Right atrium auricular region (tissue), 2 donors: ENCODE measurements at regions not wholly inside any gene's neighbourhood (a gene's known extent, or its start where the extent isn't known, plus 50 kb on each side); places are given as distances from the start of the nearest gene placed in this dataset.
"Not testable (repeated sequence)": the region's sequence is repeated elsewhere in the genome, so short reads cannot be mapped to it uniquely, and the experiment has no call there.

Source experiments
- DNase-seq: peaks from one replicate; pipeline ENCODE4 v3.0.0-alpha.2; 2019; ENCODE audit warnings: low spot score
- H3K27ac ChIP-seq, 2 donors: fragments of 200-600 bp; sonication (generic); 1 replicate in 1 of 2; 2 replicates in 1 of 2; pipeline ENCODE4 v1.5.1; 2016 to 2019
- H3K27me3 ChIP-seq, 2 donors: fragments of 200-600 bp; sonication (generic); one replicate each; pipeline versions ENCODE4 v1.5.1 to v1.6.0; 2017 to 2019
- H3K36me3 ChIP-seq: fragments of 200-600 bp; sonication (generic); one replicate; pipeline ENCODE4 v1.5.1; 2016
- H3K4me1 ChIP-seq, 2 donors: fragments of 200-600 bp; sonication (generic); one replicate each; pipeline versions ENCODE4 v1.5.1 to v1.6.0; 2017 to 2019
- H3K4me3 ChIP-seq, 2 donors: fragments of 200-600 bp; sonication (generic); 1 replicate in 1 of 2; 2 replicates in 1 of 2; pipeline ENCODE4 v1.5.1; 2017 to 2019; ENCODE audit warnings: mild to moderate bottlenecking in 1 of 2, moderate library complexity in 1 of 2
- H3K9me3 ChIP-seq, 2 donors: fragments of 200-600 bp; sonication (generic); one replicate each; pipeline ENCODE4 v1.5.1; 2019
- TF ChIP-seq, protein P1 (sequence below), 2 donors: fragments of 200-600 bp; sonication (generic); IDR thresholded peaks; one replicate each; pipeline ENCODE4 v1.5.1; 2019; ENCODE audit warnings: antibody characterized with exemption in 2 of 2

GRCh38 chr7:152594801-152595200, 81.1 kb downstream of the XRCC2 start:
- H3K9me3 ChIP-seq: no peaks in the 10 kb centered on the region
- no peak overlapping the region for H3K27ac ChIP-seq
- H3K36me3 ChIP-seq: no peaks in the 10 kb centered on the region
- TF ChIP-seq, protein P1, sequence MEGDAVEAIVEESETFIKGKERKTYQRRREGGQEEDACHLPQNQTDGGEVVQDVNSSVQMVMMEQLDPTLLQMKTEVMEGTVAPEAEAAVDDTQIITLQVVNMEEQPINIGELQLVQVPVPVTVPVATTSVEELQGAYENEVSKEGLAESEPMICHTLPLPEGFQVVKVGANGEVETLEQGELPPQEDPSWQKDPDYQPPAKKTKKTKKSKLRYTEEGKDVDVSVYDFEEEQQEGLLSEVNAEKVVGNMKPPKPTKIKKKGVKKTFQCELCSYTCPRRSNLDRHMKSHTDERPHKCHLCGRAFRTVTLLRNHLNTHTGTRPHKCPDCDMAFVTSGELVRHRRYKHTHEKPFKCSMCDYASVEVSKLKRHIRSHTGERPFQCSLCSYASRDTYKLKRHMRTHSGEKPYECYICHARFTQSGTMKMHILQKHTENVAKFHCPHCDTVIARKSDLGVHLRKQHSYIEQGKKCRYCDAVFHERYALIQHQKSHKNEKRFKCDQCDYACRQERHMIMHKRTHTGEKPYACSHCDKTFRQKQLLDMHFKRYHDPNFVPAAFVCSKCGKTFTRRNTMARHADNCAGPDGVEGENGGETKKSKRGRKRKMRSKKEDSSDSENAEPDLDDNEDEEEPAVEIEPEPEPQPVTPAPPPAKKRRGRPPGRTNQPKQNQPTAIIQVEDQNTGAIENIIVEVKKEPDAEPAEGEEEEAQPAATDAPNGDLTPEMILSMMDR (IDR thresholded peaks at IDR 0.05): no peak
- H3K27me3 ChIP-seq: no peaks in the 10 kb centered on the region
- no peak overlapping the region for H3K4me3 ChIP-seq
- DNase-seq: no peak
- no peaks in the 10 kb centered on the region for H3K4me1 ChIP-seq

GRCh38 chr7:152591976-152592375, 84.0 kb downstream of the XRCC2 start:
- Histone ChIP-seq H3K27me3 (no peaks in the 10 kb centered on the region), H3K4me1 (no peaks in the 10 kb centered on the region), H3K9me3 (no peaks in the 10 kb centered on the region), H3K4me3 (no peak overlapping the region), H3K36me3 (no peaks in the 10 kb centered on the region), H3K27ac (no peak overlapping the region)
- no peak for DNase-seq
- TF ChIP-seq, protein P1 (IDR thresholded peaks at IDR 0.05): no peak

- H3K9me3 ChIP-seq: no peaks in the 10 kb centered on the region
- no peaks in the 10 kb centered on the region for H3K27me3 ChIP-seq
- no peaks in the 10 kb centered on the region for H3K4me1 ChIP-seq
- H3K27ac ChIP-seq: no peak overlapping the region
- TF ChIP-seq, protein P1 (IDR thresholded peaks at IDR 0.05): no peak
- DNase-seq: no peak
- no peaks in the 10 kb centered on the region for H3K36me3 ChIP-seq
- no peak overlapping the region for H3K4me3 ChIP-seq
These were observed 85.5 kb downstream of the XRCC2 start for GRCh38 chr7:152590481-152590880.

DNA sequence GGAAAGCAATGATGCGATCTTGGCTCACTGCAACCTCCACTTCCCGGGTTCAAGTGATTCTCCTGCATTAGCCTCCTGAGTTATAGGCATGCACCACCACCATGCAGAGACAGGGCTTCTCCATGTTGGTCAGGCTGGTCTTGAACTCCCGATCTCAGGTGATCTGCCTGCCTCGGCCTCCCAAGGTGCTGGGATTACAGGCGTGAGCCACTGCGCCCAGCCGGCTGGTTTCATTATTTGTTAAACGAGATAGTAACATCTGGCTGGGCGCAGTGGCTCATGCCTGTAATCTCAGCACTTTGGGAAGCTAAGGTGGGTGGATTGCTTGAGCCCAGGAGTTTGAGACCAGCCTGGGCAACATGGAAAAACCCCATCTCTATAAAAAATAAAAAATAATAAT, 86.1 kb downstream of the XRCC2 start:
- not testable (repeated sequence) for H3K4me1 ChIP-seq, H3K27me3 ChIP-seq, H3K36me3 ChIP-seq, H3K4me3 ChIP-seq, H3K27ac ChIP-seq, H3K9me3 ChIP-seq, DNase-seq

DNA sequence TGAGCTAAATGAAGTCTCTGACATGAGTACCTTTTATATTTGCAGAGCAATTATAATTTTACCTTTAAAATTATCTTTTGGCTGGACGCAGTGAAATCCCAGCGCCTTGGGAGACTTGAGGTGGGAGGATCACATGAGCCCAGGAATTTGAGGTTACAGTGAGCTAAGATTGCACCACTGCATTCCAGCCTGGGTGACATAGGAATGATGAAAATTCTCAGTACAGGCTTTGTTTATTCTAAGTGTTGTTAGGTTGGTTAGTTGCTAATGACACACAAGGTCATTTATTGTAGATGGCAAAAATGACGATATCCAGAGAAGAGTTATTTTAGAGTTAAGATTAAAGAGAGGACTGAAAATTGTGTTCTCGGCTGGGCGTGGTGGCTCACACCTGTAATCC, 87.6 kb downstream of the XRCC2 start:
- no peaks in the 10 kb centered on the region for H3K4me1 ChIP-seq
- TF ChIP-seq, protein P1 (IDR thresholded peaks at IDR 0.05): no peak
- H3K36me3 ChIP-seq: no peaks in the 10 kb centered on the region
- no peak for DNase-seq
- H3K27ac ChIP-seq: no peak overlapping the region
- H3K27me3 ChIP-seq: no peaks in the 10 kb centered on the region
- H3K4me3 ChIP-seq: no peak overlapping the region
- H3K9me3 ChIP-seq: no peaks in the 10 kb centered on the region

DNA sequence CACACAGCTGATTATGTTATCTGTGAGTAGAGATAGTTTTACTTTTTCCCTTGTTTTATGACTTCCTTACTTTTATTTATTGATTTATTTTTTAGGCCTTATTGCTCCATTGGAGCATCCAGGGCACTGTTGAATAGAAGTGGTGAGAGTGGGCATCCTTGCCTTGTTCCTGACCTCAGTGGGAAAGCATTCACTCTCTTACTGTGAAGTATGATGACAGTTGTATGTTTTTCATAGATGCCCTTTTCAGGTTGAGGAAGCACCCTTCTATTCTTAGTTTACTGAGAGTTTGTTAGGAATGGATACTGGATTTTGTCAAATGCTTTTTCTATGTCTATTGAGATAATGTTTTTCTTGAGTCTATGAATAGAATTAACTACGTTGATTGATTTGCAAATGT, 88.6 kb downstream of the XRCC2 start:
- TF ChIP-seq, protein P1 (IDR thresholded peaks at IDR 0.05): no peak
- H3K27ac ChIP-seq: no peak overlapping the region
- no peak for DNase-seq
- H3K4me3 ChIP-seq: no peak overlapping the region
- no peaks in the 10 kb centered on the region for H3K4me1 ChIP-seq
- H3K36me3 ChIP-seq: no peaks in the 10 kb centered on the region
- H3K9me3 ChIP-seq: no peaks in the 10 kb centered on the region
- H3K27me3 ChIP-seq: no peaks in the 10 kb centered on the region
